ENCODE measurements at regions not wholly inside any gene's neighbourhood (a gene's known extent, or its start where the extent isn't known, plus 50 kb on each side); places are given as distances from the start of the nearest gene placed in this dataset.

DNA sequence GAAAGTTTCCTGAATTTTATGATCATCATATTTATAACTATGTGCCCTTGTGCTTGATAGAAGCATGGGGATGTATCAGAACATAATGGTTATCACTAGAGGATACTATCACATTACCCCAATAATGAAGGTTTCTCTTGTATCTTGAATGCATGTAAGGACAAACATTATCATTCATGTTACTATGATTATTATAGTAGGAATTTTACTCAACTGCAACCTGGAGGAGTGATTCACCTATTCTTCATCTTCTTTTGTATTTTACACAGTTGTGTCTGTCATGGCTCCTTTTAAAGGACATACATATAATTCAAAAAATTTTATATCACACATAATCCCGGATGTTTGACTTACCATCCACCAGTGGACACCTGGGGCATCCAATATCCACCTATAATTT, 143.8 kb upstream of the TMPRSS15 start:
- no peak for ATAC-seq
- in situ Hi-C loops (cut with HindIII; ENCODE audit: low pct_unique_long_range_greater_than_20kb, low sequenced_read_pairs) = no loop called here
- no peaks in the 10 kb centered on the region for H3K36me3 ChIP-seq (ENCODE audit: control insufficient read depth, insufficient read depth, low read length)
- H3K4me1 ChIP-seq (ENCODE audit: control insufficient read depth, insufficient read depth, low read length) = no peaks in the 10 kb centered on the region
- TF ChIP-seq POLR2AphosphoS5 (IDR thresholded peaks at IDR 0.05; ENCODE audit: low read depth, low read length) (no peak), SIN3A (IDR thresholded peaks at IDR 0.05; ENCODE audit: borderline replicate concordance, insufficient read depth, low read depth, low read length) (no peak), TCF7L2 (IDR thresholded peaks at IDR 0.05; ENCODE audit: low read depth, low read length) (no peak), REST (IDR thresholded peaks at IDR 0.05; ENCODE audit: insufficient read depth in 1 of 2, low read depth in 2 of 2, low read length in 1 of 2) (no peak), CTCF (IDR thresholded peaks at IDR 0.05) (no peak)
- POLR2A ChIA-PET = no interaction called here
- intact Hi-C loops (cut with micrococcal nuclease; ENCODE audit: unreplicated experiment) = no loop called here
- no TSS peak for BruUV-seq (replicated peaks)
- H3K4me3 ChIP-seq (ENCODE audit: low read depth in 2 of 2, low read length in 2 of 2) = no peak overlapping the region
- no peak for DNase-seq (ENCODE audit: low read depth, low spot score)
- H3K9me3 ChIP-seq (ENCODE audit: control insufficient read depth, insufficient read depth, low read depth, low read length) = no peaks in the 10 kb centered on the region
- H3K27me3 ChIP-seq (ENCODE audit: control insufficient read depth, insufficient read depth, low read length) = no peaks in the 10 kb centered on the region
- CTCF ChIA-PET = no interaction called here
- no peak overlapping the region for H3K27ac ChIP-seq (ENCODE audit: low read length)

GRCh38 chr21:18548249-18548648, 144.7 kb upstream of the TMPRSS15 start:
- no peaks in the 10 kb centered on the region for H3K9me3 ChIP-seq (ENCODE audit: control insufficient read depth, insufficient read depth, low read depth, low read length)
- intact Hi-C loops (cut with micrococcal nuclease; ENCODE audit: unreplicated experiment) (no loop called here), in situ Hi-C loops (cut with HindIII; ENCODE audit: low pct_unique_long_range_greater_than_20kb, low sequenced_read_pairs) (no loop called here)
- no peak overlapping the region for H3K4me3 ChIP-seq (ENCODE audit: low read depth in 2 of 2, low read length in 2 of 2)
- TF ChIP-seq REST (IDR thresholded peaks at IDR 0.05; ENCODE audit: insufficient read depth in 1 of 2, low read depth in 2 of 2, low read length in 1 of 2) = no peak
- no peak for TF ChIP-seq SIN3A (IDR thresholded peaks at IDR 0.05; ENCODE audit: borderline replicate concordance, insufficient read depth, low read depth, low read length)
- TF ChIP-seq CTCF (IDR thresholded peaks at IDR 0.05) = no peak
- no peak for TF ChIP-seq POLR2AphosphoS5 (IDR thresholded peaks at IDR 0.05; ENCODE audit: low read depth, low read length)
- no peak for TF ChIP-seq TCF7L2 (IDR thresholded peaks at IDR 0.05; ENCODE audit: low read depth, low read length)
- H3K36me3 ChIP-seq (ENCODE audit: control insufficient read depth, insufficient read depth, low read length) = no peaks in the 10 kb centered on the region
- no peak overlapping the region for H3K27ac ChIP-seq (ENCODE audit: low read length)
- H3K4me1 ChIP-seq (ENCODE audit: control insufficient read depth, insufficient read depth, low read length) = no peaks in the 10 kb centered on the region
- no peak for ATAC-seq
- ChIA-PET POLR2A (no interaction called here), CTCF (no interaction called here)
- DNase-seq (ENCODE audit: low read depth, low spot score) = no peak
- H3K27me3 ChIP-seq (ENCODE audit: control insufficient read depth, insufficient read depth, low read length) = no peaks in the 10 kb centered on the region
- BruUV-seq (replicated peaks) = no TSS peak
